NT2/D1 (cell line): ENCODE measurements at regions not wholly inside any gene's neighbourhood (a gene's known extent, or its start where the extent isn't known, plus 50 kb on each side); places are given as distances from the start of the nearest gene placed in this dataset.

Experiments used
- SUZ12 ChIP-seq: IDR thresholded peaks from 2 replicates; pipeline ENCODE4 v1.6.1; 2011; ENCODE audit not compliant: insufficient read length, insufficient read depth; ENCODE audit errors: extremely low read depth
- YY1 ChIP-seq: IDR thresholded peaks from 2 replicates; pipeline ENCODE4 v1.6.1; 2011; ENCODE audit not compliant: insufficient read length, insufficient read depth

DNA sequence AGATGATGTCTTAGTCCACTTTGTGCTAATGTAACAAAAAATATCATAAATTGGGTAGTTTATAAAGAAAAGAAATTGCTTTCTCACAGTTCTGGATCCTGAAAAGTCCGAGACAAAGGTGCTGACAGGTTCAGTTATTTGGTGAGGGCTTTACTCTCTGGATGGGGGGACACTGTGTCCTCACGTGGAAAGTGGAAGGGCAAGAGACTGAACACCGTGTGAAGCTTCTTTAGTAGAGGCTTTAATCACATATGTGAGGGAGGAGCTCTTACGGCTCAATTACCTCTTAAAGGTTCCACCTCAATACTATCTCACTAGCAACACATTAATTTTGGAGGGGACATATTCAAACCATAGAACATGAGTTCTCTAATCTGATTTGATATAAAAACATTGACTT lies 204.3 kb downstream of the FSIP2 start:
- no peak for TF ChIP-seq SUZ12
- TF ChIP-seq YY1 = no peak
